A673 (cell line): ENCODE measurements at regions not wholly inside any gene's neighbourhood (a gene's known extent, or its start where the extent isn't known, plus 50 kb on each side); places are given as distances from the start of the nearest gene placed in this dataset.

Experiments used
- BruUV-seq: library from RNA; stranded (reverse); fragments of 400-500 nt; replicated peaks from 2 replicates; lab custom pipeline; 2021; lab: Mats Ljungman, UMichigan
- CTCF ChIA-PET: fragments of 300-600 bp; sonication (Branson Sonifier 250); formaldehyde crosslinking; loops from one replicate; lab custom pipeline; 2022; ENCODE audit warnings: antibody characterized with exemption; lab: Charles Lee
- POLR2A ChIA-PET: fragments of 300-600 bp; sonication (Branson Sonifier 250); formaldehyde crosslinking; loops from one replicate; lab custom pipeline; 2022; ENCODE audit warnings: antibody characterized with exemption; ENCODE audit not compliant: low non-redundant PET; lab: Charles Lee
- DNase-seq: peaks from one replicate; pipeline ENCODE4 v3.0.0-alpha.2; 2015; ENCODE audit warnings: low spot score
- H3K27ac ChIP-seq: fragments of 200-600 bp; sonication (generic); 2 replicates; pipeline ENCODE4 v1.5.1; 2016; ENCODE audit warnings: mixed run types, low read depth, mild to moderate bottlenecking, mixed read lengths, antibody characterized with exemption, low read length; ENCODE audit not compliant: poor library complexity, severe bottlenecking
- H3K27me3 ChIP-seq: fragments of 200-600 bp; sonication (generic); replicated peaks from 2 replicates; pipeline ENCODE4 v1.6.1; 2017; ENCODE audit warnings: mixed run types, low read depth, mild to moderate bottlenecking, mixed read lengths, antibody characterized with exemption, low read length; ENCODE audit not compliant: insufficient read depth, poor library complexity
- H3K36me3 ChIP-seq: fragments of 200-600 bp; sonication (generic); 2 replicates; pipeline ENCODE4 v1.6.1; 2016; ENCODE audit warnings: mixed run types, mild to moderate bottlenecking, mixed read lengths, antibody characterized with exemption, low read length; ENCODE audit not compliant: insufficient read depth, poor library complexity, severe bottlenecking
- H3K4me1 ChIP-seq: fragments of 200-600 bp; sonication (generic); 2 replicates; pipeline ENCODE4 v1.6.1; 2017; ENCODE audit warnings: mixed run types, mild to moderate bottlenecking, mixed read lengths, antibody characterized with exemption, low read length; ENCODE audit not compliant: insufficient read depth, poor library complexity, severe bottlenecking
- H3K4me3 ChIP-seq: fragments of 200-600 bp; sonication (generic); 2 replicates; pipeline ENCODE4 v1.5.1; 2016; ENCODE audit warnings: low read depth, mixed run types, mild to moderate bottlenecking, mixed read lengths, low read length; ENCODE audit not compliant: poor library complexity, severe bottlenecking
- H3K9me3 ChIP-seq: fragments of 200-600 bp; sonication (generic); 2 replicates; pipeline ENCODE4 v1.6.1; 2016; ENCODE audit warnings: mixed run types, low read depth, mild to moderate bottlenecking, mixed read lengths, antibody characterized with exemption, low read length; ENCODE audit not compliant: poor library complexity, severe bottlenecking
- EZH2 ChIP-seq: fragments of 200-600 bp; sonication (generic); IDR thresholded peaks from 2 replicates; pipeline ENCODE4 v1.6.1; 2017; ENCODE audit warnings: borderline replicate concordance, low read depth, mild to moderate bottlenecking, mixed read lengths, antibody characterized with exemption, low read length; ENCODE audit not compliant: poor library complexity, severe bottlenecking
- intact Hi-C: fragments of 100-400 bp; cut with micrococcal nuclease; formaldehyde crosslinking; loops from one replicate; pipeline ENCODE4 v1.10.0; 2022; ENCODE audit not compliant: unreplicated experiment
- TF ChIP-seq, protein P1 (sequence below): fragments of 300-800, 200-600 bp; sonication (generic); conservative IDR thresholded peaks from 2 replicates; pipeline ENCODE4 v1.5.1; 2017; ENCODE audit warnings: low read depth, mild to moderate bottlenecking, antibody characterized with exemption, low read length, moderate library complexity, mixed read lengths

DNA sequence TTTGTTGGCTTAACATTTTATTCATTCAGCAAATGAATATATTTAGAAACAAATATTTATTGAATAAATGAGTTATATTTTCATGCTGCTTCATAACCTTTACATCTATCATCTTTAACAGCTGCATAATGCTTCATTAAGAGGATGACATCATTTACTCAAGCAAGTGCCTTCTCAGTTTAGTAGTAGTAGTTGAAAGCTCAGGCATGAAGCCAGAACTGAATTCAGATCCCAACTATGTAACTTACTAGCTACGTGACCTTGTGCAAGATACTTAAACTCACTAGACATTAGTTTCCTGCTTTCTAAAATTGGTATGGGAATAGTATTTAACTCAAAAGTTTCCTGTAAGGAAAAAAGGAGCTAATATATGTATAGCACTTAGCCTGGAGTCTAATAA, 90.3 kb downstream of the TMPRSS5 start:
- Histone ChIP-seq H3K36me3 (no peaks in the 10 kb centered on the region), H3K9me3 (no peaks in the 10 kb centered on the region), H3K27me3 (no peaks in the 10 kb centered on the region), H3K4me3 (no peak overlapping the region), H3K4me1 (peaks cover 5% of the 10 kb centered on the region), H3K27ac (no peak overlapping the region)
- no peak for TF ChIP-seq EZH2
- TF ChIP-seq, protein P1, sequence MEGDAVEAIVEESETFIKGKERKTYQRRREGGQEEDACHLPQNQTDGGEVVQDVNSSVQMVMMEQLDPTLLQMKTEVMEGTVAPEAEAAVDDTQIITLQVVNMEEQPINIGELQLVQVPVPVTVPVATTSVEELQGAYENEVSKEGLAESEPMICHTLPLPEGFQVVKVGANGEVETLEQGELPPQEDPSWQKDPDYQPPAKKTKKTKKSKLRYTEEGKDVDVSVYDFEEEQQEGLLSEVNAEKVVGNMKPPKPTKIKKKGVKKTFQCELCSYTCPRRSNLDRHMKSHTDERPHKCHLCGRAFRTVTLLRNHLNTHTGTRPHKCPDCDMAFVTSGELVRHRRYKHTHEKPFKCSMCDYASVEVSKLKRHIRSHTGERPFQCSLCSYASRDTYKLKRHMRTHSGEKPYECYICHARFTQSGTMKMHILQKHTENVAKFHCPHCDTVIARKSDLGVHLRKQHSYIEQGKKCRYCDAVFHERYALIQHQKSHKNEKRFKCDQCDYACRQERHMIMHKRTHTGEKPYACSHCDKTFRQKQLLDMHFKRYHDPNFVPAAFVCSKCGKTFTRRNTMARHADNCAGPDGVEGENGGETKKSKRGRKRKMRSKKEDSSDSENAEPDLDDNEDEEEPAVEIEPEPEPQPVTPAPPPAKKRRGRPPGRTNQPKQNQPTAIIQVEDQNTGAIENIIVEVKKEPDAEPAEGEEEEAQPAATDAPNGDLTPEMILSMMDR: no peak
- DNase-seq: peak; percentile 12
- no TSS peak for BruUV-seq
- POLR2A ChIA-PET: interaction anchor here (0.7 kb wide), 1 partner anchor 296 kb away, joined by 4 read pairs; no protein-coding TSS in a partner anchor
- CTCF ChIA-PET: no interaction called here
- intact Hi-C loops: no loop called here

DNA sequence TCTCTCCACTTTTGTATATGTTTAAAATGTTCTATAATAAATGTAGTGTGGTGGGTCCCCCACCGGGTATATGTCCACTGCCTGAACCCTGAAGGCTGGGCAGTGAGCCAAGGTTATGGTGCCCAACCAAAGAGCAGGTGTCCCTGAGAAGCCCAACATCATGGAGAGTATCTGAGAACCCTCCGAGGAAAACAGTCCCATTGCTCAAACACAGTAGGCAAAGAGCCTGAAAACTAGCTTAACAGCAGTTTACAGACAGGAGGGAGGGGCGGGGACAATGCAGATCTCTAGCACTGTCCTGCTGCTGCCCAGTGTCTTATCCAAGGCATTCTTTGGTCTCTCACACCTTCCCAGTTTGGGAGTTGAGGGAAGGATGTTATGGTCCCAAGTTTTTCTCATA, 91.0 kb downstream of the TMPRSS5 start:
- POLR2A ChIA-PET: no interaction called here
- no peak overlapping the region for H3K27ac ChIP-seq
- peaks cover 5% of the 10 kb centered on the region for H3K4me1 ChIP-seq
- H3K9me3 ChIP-seq: no peaks in the 10 kb centered on the region
- H3K4me3 ChIP-seq: no peak overlapping the region
- TF ChIP-seq EZH2: no peak
- TF ChIP-seq, protein P1: no peak
- CTCF ChIA-PET: no interaction called here
- intact Hi-C loops: no loop called here
- peak; percentile 16 for DNase-seq
- H3K27me3 ChIP-seq: no peaks in the 10 kb centered on the region
- H3K36me3 ChIP-seq: no peaks in the 10 kb centered on the region
- no TSS peak for BruUV-seq

DNA sequence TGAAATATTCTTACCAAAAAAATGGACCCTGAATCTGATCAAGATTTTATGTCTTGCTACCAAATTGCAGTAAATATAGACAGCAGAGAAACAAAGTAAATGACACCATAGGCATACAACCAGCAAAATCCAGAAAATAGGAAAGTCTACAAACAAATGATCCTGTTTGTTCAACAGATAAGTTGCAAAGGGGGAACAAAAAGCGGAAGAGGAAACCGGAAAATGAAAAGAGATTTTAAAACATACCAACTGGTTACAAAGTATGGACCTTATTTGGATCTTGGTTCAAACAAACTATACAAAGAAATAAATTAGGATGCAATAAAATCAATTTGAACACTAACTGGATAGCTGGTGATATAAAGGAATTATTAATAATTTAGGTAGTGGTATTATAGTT, 92.0 kb downstream of the TMPRSS5 start:
- H3K27ac ChIP-seq: no peak overlapping the region
- H3K27me3 ChIP-seq: no peaks in the 10 kb centered on the region
- no peaks in the 10 kb centered on the region for H3K9me3 ChIP-seq
- peaks cover 5% of the 10 kb centered on the region for H3K4me1 ChIP-seq
- H3K4me3 ChIP-seq: no peak overlapping the region
- H3K36me3 ChIP-seq: no peaks in the 10 kb centered on the region
- BruUV-seq: no TSS peak
- TF ChIP-seq, protein P1: no peak
- TF ChIP-seq EZH2: no peak
- CTCF ChIA-PET: no interaction called here
- POLR2A ChIA-PET: no interaction called here
- DNase-seq: no peak
- intact Hi-C loops: no loop called here
